Neural crest cell (in vitro differentiated cells): ENCODE measurements at regions not wholly inside any gene's neighbourhood (a gene's known extent, or its start where the extent isn't known, plus 50 kb on each side); places are given as distances from the start of the nearest gene placed in this dataset.

Experiments
- DNase-seq: peaks from one replicate; pipeline ENCODE4 v3.0.0; 2021; ENCODE audit warnings: low read depth, mixed read lengths, low spot score
- H3K27ac Mint-ChIP-seq: one replicate; pipeline ENCODE4 v1.8.0; 2021; ENCODE audit warnings: mild to moderate bottlenecking, mixed read lengths; ENCODE audit not compliant: unreplicated experiment
- H3K27me3 Mint-ChIP-seq: 2 replicates; pipeline ENCODE4 v1.8.0; 2021; ENCODE audit warnings: low read depth, mild to moderate bottlenecking, mixed read lengths
- H3K36me3 Mint-ChIP-seq: 2 replicates; pipeline ENCODE4 v1.8.0; 2021; ENCODE audit warnings: low read depth, mild to moderate bottlenecking, mixed read lengths
- H3K4me1 Mint-ChIP-seq: 2 replicates; pipeline ENCODE4 v1.8.0; 2021; ENCODE audit warnings: mixed read lengths
- H3K4me3 Mint-ChIP-seq: one replicate; pipeline ENCODE4 v1.8.0; 2021; ENCODE audit warnings: mild to moderate bottlenecking, mixed read lengths
- H3K9me3 Mint-ChIP-seq: 2 replicates; pipeline ENCODE4 v1.8.0; 2021; ENCODE audit warnings: mixed read lengths
- TF ChIP-seq, protein P1 (sequence below): fragments of 200-600 bp; sonication (generic); conservative IDR thresholded peaks from 2 replicates; pipeline ENCODE4 v1.5.0; 2021; ENCODE audit warnings: antibody characterized with exemption, mild to moderate bottlenecking

GRCh38 chr11:98871690-98872089 lies 149.1 kb upstream of the CNTN5 start:
- TF ChIP-seq, protein P1, sequence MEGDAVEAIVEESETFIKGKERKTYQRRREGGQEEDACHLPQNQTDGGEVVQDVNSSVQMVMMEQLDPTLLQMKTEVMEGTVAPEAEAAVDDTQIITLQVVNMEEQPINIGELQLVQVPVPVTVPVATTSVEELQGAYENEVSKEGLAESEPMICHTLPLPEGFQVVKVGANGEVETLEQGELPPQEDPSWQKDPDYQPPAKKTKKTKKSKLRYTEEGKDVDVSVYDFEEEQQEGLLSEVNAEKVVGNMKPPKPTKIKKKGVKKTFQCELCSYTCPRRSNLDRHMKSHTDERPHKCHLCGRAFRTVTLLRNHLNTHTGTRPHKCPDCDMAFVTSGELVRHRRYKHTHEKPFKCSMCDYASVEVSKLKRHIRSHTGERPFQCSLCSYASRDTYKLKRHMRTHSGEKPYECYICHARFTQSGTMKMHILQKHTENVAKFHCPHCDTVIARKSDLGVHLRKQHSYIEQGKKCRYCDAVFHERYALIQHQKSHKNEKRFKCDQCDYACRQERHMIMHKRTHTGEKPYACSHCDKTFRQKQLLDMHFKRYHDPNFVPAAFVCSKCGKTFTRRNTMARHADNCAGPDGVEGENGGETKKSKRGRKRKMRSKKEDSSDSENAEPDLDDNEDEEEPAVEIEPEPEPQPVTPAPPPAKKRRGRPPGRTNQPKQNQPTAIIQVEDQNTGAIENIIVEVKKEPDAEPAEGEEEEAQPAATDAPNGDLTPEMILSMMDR: no peak
- Mint-ChIP-seq H3K36me3 (no peaks in the 10 kb centered on the region), H3K27me3 (no peaks in the 10 kb centered on the region), H3K4me1 (no peaks in the 10 kb centered on the region), H3K9me3 (no peaks in the 10 kb centered on the region), H3K4me3 (no peak overlapping the region), H3K27ac (no peak overlapping the region)
- no peak for DNase-seq

GRCh38 chr11:98874050-98874449 lies 146.7 kb upstream of the CNTN5 start:
- no peak for DNase-seq
- no peaks in the 10 kb centered on the region for H3K9me3 Mint-ChIP-seq
- H3K27ac Mint-ChIP-seq: no peak overlapping the region
- TF ChIP-seq, protein P1: no peak
- H3K4me3 Mint-ChIP-seq: no peak overlapping the region
- no peaks in the 10 kb centered on the region for H3K27me3 Mint-ChIP-seq
- H3K36me3 Mint-ChIP-seq: no peaks in the 10 kb centered on the region
- no peaks in the 10 kb centered on the region for H3K4me1 Mint-ChIP-seq

DNA sequence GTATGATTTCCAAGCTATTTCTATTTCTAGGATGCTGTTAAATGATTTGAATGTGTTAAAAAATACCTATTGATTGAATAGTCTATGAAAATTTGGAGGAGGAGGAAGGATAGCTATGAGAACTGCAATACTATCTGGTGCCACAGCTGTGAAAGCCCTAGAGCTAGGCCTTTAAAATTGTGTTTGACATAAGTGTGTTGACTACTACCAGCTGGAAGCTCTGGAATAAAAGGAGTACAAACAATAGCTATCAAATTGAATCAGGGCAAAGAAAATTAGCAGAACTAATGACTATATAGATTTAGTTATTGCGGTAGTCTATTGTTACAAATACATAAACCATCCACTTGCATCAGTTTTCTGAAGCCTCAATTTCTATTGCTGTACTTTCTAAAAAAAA lies 124.8 kb upstream of the CNTN5 start:
- Mint-ChIP-seq H3K36me3 (no peaks in the 10 kb centered on the region), H3K27me3 (no peaks in the 10 kb centered on the region), H3K4me1 (no peaks in the 10 kb centered on the region), H3K9me3 (peaks cover 12% of the 10 kb centered on the region), H3K4me3 (no peak overlapping the region), H3K27ac (no peak overlapping the region)
- TF ChIP-seq, protein P1: no peak
- no peak for DNase-seq

GRCh38 chr11:98940913-98941312 lies 79.8 kb upstream of the CNTN5 start:
- Mint-ChIP-seq H3K9me3 (no peaks in the 10 kb centered on the region), H3K27ac (no peak overlapping the region), H3K4me3 (no peak overlapping the region), H3K27me3 (no peaks in the 10 kb centered on the region), H3K36me3 (no peaks in the 10 kb centered on the region), H3K4me1 (no peaks in the 10 kb centered on the region)
- TF ChIP-seq, protein P1: no peak
- DNase-seq: no peak

GRCh38 chr11:98944461-98944860 lies 76.3 kb upstream of the CNTN5 start:
- no peaks in the 10 kb centered on the region for H3K27me3 Mint-ChIP-seq
- no peaks in the 10 kb centered on the region for H3K36me3 Mint-ChIP-seq
- DNase-seq: no peak
- no peak overlapping the region for H3K27ac Mint-ChIP-seq
- no peaks in the 10 kb centered on the region for H3K4me1 Mint-ChIP-seq
- TF ChIP-seq, protein P1: no peak
- no peak overlapping the region for H3K4me3 Mint-ChIP-seq
- no peaks in the 10 kb centered on the region for H3K9me3 Mint-ChIP-seq

DNA sequence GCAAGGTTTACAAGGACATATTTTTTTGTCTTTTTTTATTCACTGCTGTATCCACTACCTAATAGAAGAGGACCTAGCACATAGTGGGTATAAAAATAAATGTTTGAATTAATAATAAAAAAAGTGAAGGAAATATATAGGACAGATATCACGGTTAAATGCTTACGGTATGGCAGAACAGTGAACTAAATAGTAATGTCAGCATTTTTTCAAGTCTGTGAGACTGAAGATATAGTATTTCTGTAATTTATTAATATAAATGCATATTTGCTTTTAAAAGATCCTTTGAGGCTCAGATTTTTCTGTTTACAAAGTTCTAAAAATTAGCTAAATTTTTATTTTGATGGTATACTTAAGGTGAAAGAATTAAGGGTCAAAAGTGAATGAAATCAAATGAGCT lies 68.6 kb upstream of the CNTN5 start:
- no peak for DNase-seq
- Mint-ChIP-seq H3K9me3 (no peaks in the 10 kb centered on the region), H3K4me1 (peaks cover 6% of the 10 kb centered on the region), H3K27ac (no peak overlapping the region), H3K36me3 (no peaks in the 10 kb centered on the region), H3K4me3 (no peak overlapping the region), H3K27me3 (no peaks in the 10 kb centered on the region)
- TF ChIP-seq, protein P1: no peak
